ENCODE measurements at regions not wholly inside any gene's neighbourhood (a gene's known extent, or its start where the extent isn't known, plus 50 kb on each side); places are given as distances from the start of the nearest gene placed in this dataset.

- TF ChIP-seq CTCF (conservative IDR thresholded peaks at IDR 0.05; ENCODE audit: low read length): no peak
- no peak for TF ChIP-seq EZH2phosphoT487 (IDR thresholded peaks at IDR 0.05; ENCODE audit: borderline replicate concordance)
Measured at GRCh38 chr10:36507715-36508114, 617.7 kb upstream of the ANKRD30A start.

Data from Loucy (cell line).